H9 (cell line): ENCODE measurements at regions not wholly inside any gene's neighbourhood (a gene's known extent, or its start where the extent isn't known, plus 50 kb on each side); places are given as distances from the start of the nearest gene placed in this dataset.

ENCODE experiments used
- DNase-seq: peaks from one replicate; pipeline ENCODE4 v3.0.0-alpha.2; 2017
- H2AFZ ChIP-seq: one replicate; pipeline ENCODE4 v1.6.1; 2013; ENCODE audit warnings: mild to moderate bottlenecking, low read length, control low read depth, moderate library complexity
- H2AK5ac ChIP-seq: 2 replicates; pipeline ENCODE4 v1.6.1; 2013; ENCODE audit warnings: low read length, control low read depth, mixed read lengths; ENCODE audit not compliant: insufficient read length
- H2BK120ac ChIP-seq: one replicate; pipeline ENCODE4 v1.6.1; 2013; ENCODE audit warnings: low read depth, mild to moderate bottlenecking, low read length, control low read depth, inconsistent platforms; ENCODE audit not compliant: poor library complexity, severe bottlenecking
- H2BK12ac ChIP-seq: 2 replicates; pipeline ENCODE4 v1.6.1; 2013; ENCODE audit warnings: low read length, control low read depth, mixed read lengths, low read depth; ENCODE audit not compliant: insufficient read length
- H2BK15ac ChIP-seq: 2 replicates; pipeline ENCODE4 v1.6.1; 2013; ENCODE audit warnings: low read depth, low read length, control low read depth
- H2BK20ac ChIP-seq: one replicate; pipeline ENCODE4 v1.6.1; 2013; ENCODE audit warnings: low read depth, mild to moderate bottlenecking, low read length, control low read depth, inconsistent platforms; ENCODE audit not compliant: poor library complexity, severe bottlenecking
- H2BK5ac ChIP-seq: 2 replicates; pipeline ENCODE4 v1.6.1; 2013; ENCODE audit warnings: low read length, control low read depth, mixed read lengths; ENCODE audit not compliant: insufficient read length
- H3K14ac ChIP-seq: 2 replicates; pipeline ENCODE4 v1.6.1; 2013; ENCODE audit warnings: low read length, control low read depth; ENCODE audit not compliant: insufficient read depth
- H3K18ac ChIP-seq: 2 replicates; pipeline ENCODE4 v1.6.1; 2013; ENCODE audit warnings: low read depth, mild to moderate bottlenecking, mixed read lengths, low read length, control low read depth; ENCODE audit not compliant: insufficient read length
- H3K23ac ChIP-seq: 2 replicates; pipeline ENCODE4 v1.6.1; 2013; ENCODE audit warnings: low read length, control low read depth, mixed read lengths, low read depth; ENCODE audit not compliant: insufficient read length
- H3K23me2 ChIP-seq: 2 replicates; pipeline ENCODE4 v1.6.1; 2013; ENCODE audit warnings: low read depth, mild to moderate bottlenecking, mixed read lengths, low read length, control low read depth; ENCODE audit not compliant: insufficient read length, poor library complexity, severe bottlenecking
- H3K27ac ChIP-seq: 2 replicates; pipeline ENCODE4 v1.5.1; 2013; ENCODE audit warnings: low read length, control low read depth, mixed read lengths, low read depth; ENCODE audit not compliant: insufficient read length
- H3K27me3 ChIP-seq: 2 replicates; pipeline ENCODE4 v1.6.1; 2013; ENCODE audit warnings: low read length, control low read depth, inconsistent platforms; ENCODE audit not compliant: insufficient read depth
- H3K4ac ChIP-seq: 2 replicates; pipeline ENCODE4 v1.6.1; 2013; ENCODE audit warnings: low read depth, mild to moderate bottlenecking, control low read depth, inconsistent platforms, low read length, moderate library complexity
- H3K4me1 ChIP-seq: 2 replicates; pipeline ENCODE4 v1.6.1; 2013; ENCODE audit warnings: low read length, control low read depth, inconsistent platforms; ENCODE audit not compliant: insufficient read depth
- H3K4me2 ChIP-seq: 2 replicates; pipeline ENCODE4 v1.6.1; 2013; ENCODE audit warnings: low read length, control low read depth, mixed read lengths; ENCODE audit not compliant: insufficient read length, insufficient read depth
- H3K56ac ChIP-seq: 2 replicates; pipeline ENCODE4 v1.6.1; 2013; ENCODE audit warnings: low read depth, mild to moderate bottlenecking, mixed read lengths, low read length, control low read depth; ENCODE audit not compliant: insufficient read length
- H3K79me1 ChIP-seq: 2 replicates; pipeline ENCODE4 v1.6.1; 2013; ENCODE audit warnings: low read depth, mild to moderate bottlenecking, moderate library complexity, low read length, control low read depth, inconsistent platforms; ENCODE audit not compliant: insufficient read depth, poor library complexity, severe bottlenecking
- H3K79me2 ChIP-seq: 2 replicates; pipeline ENCODE4 v1.6.1; 2013; ENCODE audit warnings: low read length, control low read depth, inconsistent platforms; ENCODE audit not compliant: insufficient read depth
- H3K9ac ChIP-seq: 2 replicates; pipeline ENCODE4 v1.6.1; 2013; ENCODE audit warnings: low read length, control low read depth, mixed read lengths; ENCODE audit not compliant: insufficient read length; ENCODE audit errors: extremely low read depth
- H3K9me3 ChIP-seq: one replicate; pipeline ENCODE4 v1.6.1; 2013; ENCODE audit warnings: low read depth, low read length, inconsistent platforms; ENCODE audit not compliant: control insufficient read depth
- H3T11ph ChIP-seq: one replicate; pipeline ENCODE4 v1.6.1; 2013; ENCODE audit warnings: mild to moderate bottlenecking, low read length, control low read depth, inconsistent platforms
- H4K20me1 ChIP-seq: one replicate; pipeline ENCODE4 v1.6.1; 2013; ENCODE audit not compliant: control insufficient read depth, insufficient read length, insufficient read depth
- H4K5ac ChIP-seq: 2 replicates; pipeline ENCODE4 v1.6.1; 2013; ENCODE audit warnings: low read depth, mild to moderate bottlenecking, mixed read lengths, low read length, control low read depth; ENCODE audit not compliant: insufficient read length
- H4K8ac ChIP-seq: replicated peaks from 2 replicates; pipeline ENCODE4 v1.6.1; 2013; ENCODE audit warnings: low read length, control low read depth, mixed read lengths, low read depth; ENCODE audit not compliant: insufficient read length
- H4K91ac ChIP-seq: 2 replicates; pipeline ENCODE4 v1.6.1; 2013; ENCODE audit warnings: low read depth, mild to moderate bottlenecking, moderate library complexity, mixed read lengths, low read length, control low read depth; ENCODE audit not compliant: insufficient read length
- H3K27ac Mint-ChIP-seq, 3 experiments: 2 replicates in 2 of 3; 3 replicates in 1 of 3; pipeline ENCODE4 v1.8.0; 2020 to 2021; ENCODE audit warnings: mixed read lengths in 3 of 3, mild to moderate bottlenecking in 1 of 3, moderate library complexity in 1 of 3
- H3K27me3 Mint-ChIP-seq: 2 replicates; pipeline ENCODE4 v1.8.0; 2021; ENCODE audit warnings: low read depth, mild to moderate bottlenecking, moderate library complexity, mixed read lengths
- H3K36me3 Mint-ChIP-seq, 3 experiments: 2 replicates in 2 of 3; 3 replicates in 1 of 3; pipeline ENCODE4 v1.8.0; 2020 to 2021; ENCODE audit warnings: low read depth in 3 of 3, mixed read lengths in 3 of 3; ENCODE audit not compliant: insufficient read depth in 1 of 3
- H3K4me1 Mint-ChIP-seq, 2 experiments: 2 replicates each; pipeline ENCODE4 v1.8.0; 2020; ENCODE audit warnings: mixed read lengths in 2 of 2
- H3K4me3 Mint-ChIP-seq, 2 experiments: 2 replicates in 1 of 2; 3 replicates in 1 of 2; pipeline ENCODE4 v1.8.0; 2020 to 2021; ENCODE audit warnings: mild to moderate bottlenecking in 2 of 2, mixed read lengths in 2 of 2, moderate library complexity in 1 of 2
- H3K9me3 Mint-ChIP-seq, 2 experiments: 2 replicates in 1 of 2; 3 replicates in 1 of 2; pipeline ENCODE4 v1.8.0; 2020; ENCODE audit warnings: mild to moderate bottlenecking in 2 of 2, mixed read lengths in 2 of 2, moderate library complexity in 1 of 2
- CTCF ChIP-seq: fragments of 200-600 bp; sonication (generic); conservative IDR thresholded peaks from 3 replicates; pipeline ENCODE4 v1.8.0; 2021; ENCODE audit warnings: antibody characterized with exemption, mild to moderate bottlenecking
- WGBS: extraction: QIAGEN DNeasy Blood & Tissue Kit; methylation state at CpG from one replicate; pipeline ENCODE4 v1.1.7; 2013; ENCODE audit warnings: missing lambda C conversion rate, low lambda C conversion rate, mixed read lengths; ENCODE audit not compliant: insufficient read length; ENCODE audit errors: extremely low coverage; 5-methylcytosine and 5-hydroxymethylcytosine counted together

- no peak overlapping the region for H2BK120ac ChIP-seq
- H2BK12ac ChIP-seq = no peak overlapping the region
- no peak overlapping the region for H3K23ac ChIP-seq
- Mint-ChIP-seq H3K4me3 (no peak overlapping the region), H3K27ac (no peak overlapping the region), H3K4me1 (peaks cover 9% of the 10 kb centered on the region in 2 experiments), H3K9me3 (peaks cover 6 to 15% of the 10 kb centered on the region in 2 experiments; a peak in 4 of 5 replicates), H3K27me3 (peaks cover 43% of the 10 kb centered on the region), H3K36me3 (peaks cover 0 to 3% (median 2%) of the 10 kb centered on the region in 3 experiments; a peak in 3 of 7 replicates)
- H3K9me3 ChIP-seq = peaks cover 5% of the 10 kb centered on the region
- no peak overlapping the region for H4K91ac ChIP-seq
- H2AFZ ChIP-seq = no peak overlapping the region
- no peak overlapping the region for H3K18ac ChIP-seq
- H3K9ac ChIP-seq = no peak overlapping the region
- no peaks in the 10 kb centered on the region for H3K27me3 ChIP-seq
- no peak overlapping the region for H2BK5ac ChIP-seq
- H4K20me1 ChIP-seq = no peaks in the 10 kb centered on the region
- no peak for TF ChIP-seq CTCF
- no peaks in the 10 kb centered on the region for H3K23me2 ChIP-seq
- no peak for DNase-seq
- H2BK15ac ChIP-seq = no peak overlapping the region
- H2AK5ac ChIP-seq = no peak overlapping the region
- no peak overlapping the region for H3K4ac ChIP-seq
- no peak overlapping the region for H2BK20ac ChIP-seq
- no peak overlapping the region for H4K8ac ChIP-seq
- no peaks in the 10 kb centered on the region for H3K79me2 ChIP-seq
- no peak overlapping the region for H3K56ac ChIP-seq
- H3T11ph ChIP-seq = no peak overlapping the region
- H3K27ac ChIP-seq = no peak overlapping the region
- no peak overlapping the region for H3K14ac ChIP-seq
- H3K4me1 ChIP-seq = peaks cover 3% of the 10 kb centered on the region; the same call in 1 of the 2 replicates
- no peaks in the 10 kb centered on the region for H3K79me1 ChIP-seq
- no CpG with 5 or more reads among the region's 3 CpGs for WGBS
- no peak overlapping the region for H3K4me2 ChIP-seq
- no peak overlapping the region for H4K5ac ChIP-seq
Measured at GRCh38 chr13:110790371-110790770, 76.9 kb downstream of the ING1 start.
